ENCODE measurements at regions not wholly inside any gene's neighbourhood (a gene's known extent, or its start where the extent isn't known, plus 50 kb on each side); places are given as distances from the start of the nearest gene placed in this dataset.
A peak's percentile ranks its signal among the peaks of the same experiment; 100 is the strongest.

DNA sequence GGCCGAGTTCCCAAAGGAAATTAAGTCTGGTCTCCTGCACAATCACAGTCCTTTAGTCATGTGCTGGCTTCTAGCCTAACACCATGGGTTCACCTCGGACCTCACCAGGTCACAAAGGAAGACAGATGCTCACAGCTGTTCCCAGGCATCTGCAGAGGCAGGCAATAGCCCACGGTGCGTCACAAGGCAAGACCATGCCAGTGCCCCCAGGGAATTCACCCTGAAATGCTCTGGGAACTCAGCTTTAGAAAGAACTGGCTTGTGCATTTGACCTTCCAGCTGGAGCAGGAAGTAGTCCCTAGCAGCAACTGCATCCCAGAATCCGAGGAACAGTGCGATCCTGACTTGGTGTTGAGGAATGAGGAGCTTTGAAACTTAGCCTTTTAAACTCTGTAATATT, 96.8 kb upstream of the WASF3 start:
- 62% methylated on average over 4 of the region's 6 CpGs for WGBS (ENCODE audit: insufficient coverage, low coverage, low lambda C conversion rate, missing lambda C conversion rate)
- Histone ChIP-seq H3K27me3 (no peaks in the 10 kb centered on the region), H3K4me1 (peaks cover 0 to 7% (median 0%) of the 10 kb centered on the region in 4 donors), H3K9me3 (no peaks in the 10 kb centered on the region), H3K4me3 (no peak overlapping the region), H3K36me3 (no peaks in the 10 kb centered on the region), H3K27ac (no peak overlapping the region)
- intact Hi-C loops (cut with DNase I), result no loop called here
- no peak for TF ChIP-seq POLR2A (IDR thresholded peaks at IDR 0.05)
- TF ChIP-seq, protein P1, sequence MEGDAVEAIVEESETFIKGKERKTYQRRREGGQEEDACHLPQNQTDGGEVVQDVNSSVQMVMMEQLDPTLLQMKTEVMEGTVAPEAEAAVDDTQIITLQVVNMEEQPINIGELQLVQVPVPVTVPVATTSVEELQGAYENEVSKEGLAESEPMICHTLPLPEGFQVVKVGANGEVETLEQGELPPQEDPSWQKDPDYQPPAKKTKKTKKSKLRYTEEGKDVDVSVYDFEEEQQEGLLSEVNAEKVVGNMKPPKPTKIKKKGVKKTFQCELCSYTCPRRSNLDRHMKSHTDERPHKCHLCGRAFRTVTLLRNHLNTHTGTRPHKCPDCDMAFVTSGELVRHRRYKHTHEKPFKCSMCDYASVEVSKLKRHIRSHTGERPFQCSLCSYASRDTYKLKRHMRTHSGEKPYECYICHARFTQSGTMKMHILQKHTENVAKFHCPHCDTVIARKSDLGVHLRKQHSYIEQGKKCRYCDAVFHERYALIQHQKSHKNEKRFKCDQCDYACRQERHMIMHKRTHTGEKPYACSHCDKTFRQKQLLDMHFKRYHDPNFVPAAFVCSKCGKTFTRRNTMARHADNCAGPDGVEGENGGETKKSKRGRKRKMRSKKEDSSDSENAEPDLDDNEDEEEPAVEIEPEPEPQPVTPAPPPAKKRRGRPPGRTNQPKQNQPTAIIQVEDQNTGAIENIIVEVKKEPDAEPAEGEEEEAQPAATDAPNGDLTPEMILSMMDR (IDR thresholded peaks at IDR 0.05), result no peak
- ATAC-seq (peak in 1 of 4 donors; percentile 37), DNase-seq (no peak)

- no peak for DNase-seq
- ATAC-seq, result no peak
- no peaks in the 10 kb centered on the region for H3K36me3 ChIP-seq
- intact Hi-C loops (cut with DNase I), result no loop called here
- no peak for TF ChIP-seq POLR2A (IDR thresholded peaks at IDR 0.05)
- TF ChIP-seq, protein P1 (IDR thresholded peaks at IDR 0.05), result no peak
- no peak overlapping the region for H3K4me3 ChIP-seq
- 72% methylated on average over 6 of the region's 6 CpGs for WGBS (ENCODE audit: insufficient coverage, low coverage, low lambda C conversion rate, missing lambda C conversion rate)
- H3K9me3 ChIP-seq, result no peaks in the 10 kb centered on the region
- H3K4me1 ChIP-seq, result no peaks in the 10 kb centered on the region
- no peaks in the 10 kb centered on the region for H3K27me3 ChIP-seq
- H3K27ac ChIP-seq, result no peak overlapping the region
Observed at GRCh38 chr13:26463296-26463695, 94.2 kb upstream of the WASF3 start.

DNA sequence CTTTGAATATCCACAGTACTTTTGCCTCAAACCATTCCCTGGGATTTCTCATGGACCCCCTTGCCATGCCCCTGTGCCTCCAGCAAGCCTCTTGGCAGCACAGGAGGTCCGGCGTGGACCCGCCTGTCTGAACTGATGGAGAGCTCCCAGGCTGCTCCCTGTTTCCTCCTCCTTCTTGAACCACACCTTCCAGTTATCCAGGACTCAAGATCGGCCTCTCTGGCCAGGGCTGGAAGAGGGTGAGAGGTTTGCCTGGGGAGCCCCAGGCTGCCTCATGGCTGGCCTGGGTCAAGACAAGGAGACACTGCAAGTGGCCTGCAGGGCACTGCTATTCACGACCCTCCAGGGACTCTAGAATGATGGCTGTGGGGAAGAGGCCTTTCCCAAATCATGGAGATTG, 93.6 kb upstream of the WASF3 start:
- H3K27ac ChIP-seq, result no peak overlapping the region
- H3K4me3 ChIP-seq, result no peak overlapping the region
- no peak for TF ChIP-seq POLR2A (IDR thresholded peaks at IDR 0.05)
- TF ChIP-seq, protein P1 (IDR thresholded peaks at IDR 0.05), result no peak
- no peak for ATAC-seq
- H3K27me3 ChIP-seq, result no peaks in the 10 kb centered on the region
- no peak for DNase-seq
- intact Hi-C loops (cut with DNase I), result no loop called here
- 61% methylated on average over 4 of the region's 5 CpGs for WGBS (ENCODE audit: insufficient coverage, low coverage, low lambda C conversion rate, missing lambda C conversion rate)
- H3K9me3 ChIP-seq, result no peaks in the 10 kb centered on the region
- no peaks in the 10 kb centered on the region for H3K36me3 ChIP-seq
- H3K4me1 ChIP-seq, result no peaks in the 10 kb centered on the region

GRCh38 chr13:26465514-26465913, 92.0 kb upstream of the WASF3 start:
- Histone ChIP-seq H3K4me3 (no peak overlapping the region), H3K9me3 (no peaks in the 10 kb centered on the region), H3K27me3 (no peaks in the 10 kb centered on the region), H3K27ac (no peak overlapping the region), H3K4me1 (no peaks in the 10 kb centered on the region), H3K36me3 (no peaks in the 10 kb centered on the region)
- intact Hi-C loops (cut with DNase I), result no loop called here
- WGBS (ENCODE audit: insufficient coverage, low coverage, low lambda C conversion rate, missing lambda C conversion rate), result 63% methylated on average over 9 of the region's 12 CpGs
- no peak for DNase-seq
- no peak for ATAC-seq
- TF ChIP-seq, protein P1 (IDR thresholded peaks at IDR 0.05), result no peak
- no peak for TF ChIP-seq POLR2A (IDR thresholded peaks at IDR 0.05)

- no peaks in the 10 kb centered on the region for H3K9me3 ChIP-seq
- no peaks in the 10 kb centered on the region for H3K36me3 ChIP-seq
- no peak for DNase-seq
- intact Hi-C loops (cut with DNase I), result no loop called here
- no peak overlapping the region for H3K4me3 ChIP-seq
- H3K4me1 ChIP-seq, result no peaks in the 10 kb centered on the region
- no peaks in the 10 kb centered on the region for H3K27me3 ChIP-seq
- TF ChIP-seq POLR2A (IDR thresholded peaks at IDR 0.05), result no peak
- TF ChIP-seq, protein P1 (IDR thresholded peaks at IDR 0.05), result no peak
- no peak for ATAC-seq
- no peak overlapping the region for H3K27ac ChIP-seq
Observed at GRCh38 chr13:26465954-26466353, 91.5 kb upstream of the WASF3 start.

All from right lobe of liver (tissue), 6 donors.